KG1 (cell line): ENCODE measurements at regions not wholly inside any gene's neighbourhood (a gene's known extent, or its start where the extent isn't known, plus 50 kb on each side); places are given as distances from the start of the nearest gene placed in this dataset.

Experiments
- DNase-seq: peaks from one replicate; lab custom pipeline; 2025; lab: John Stamatoyannopoulos, UW

DNA sequence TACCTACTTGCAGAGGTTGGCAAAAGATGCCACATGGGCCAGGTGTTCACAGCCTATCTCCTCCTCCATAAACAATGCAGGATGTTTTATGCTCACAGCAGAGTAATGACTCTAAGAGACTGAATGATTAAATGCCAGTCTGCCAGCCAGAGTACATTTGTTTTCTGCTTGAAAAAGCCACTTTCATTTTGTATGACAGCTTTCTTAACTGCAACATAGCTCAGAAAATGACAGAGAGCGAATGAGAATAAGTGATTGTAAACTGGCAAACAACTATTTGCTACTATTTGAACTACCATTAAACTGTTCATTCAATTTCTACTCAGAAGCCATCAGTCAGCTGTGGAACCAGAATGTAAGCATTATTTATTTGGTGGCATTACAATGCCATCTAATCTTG lies 50.6 kb upstream of the DCC start:
- no peak for DNase-seq
